HuH-7.5 (cell line): ENCODE measurements at regions not wholly inside any gene's neighbourhood (a gene's known extent, or its start where the extent isn't known, plus 50 kb on each side); places are given as distances from the start of the nearest gene placed in this dataset.

Experiments used
- DNase-seq: peaks from one replicate; pipeline ENCODE4 v3.0.0; 2011; ENCODE audit warnings: low spot score

GRCh38 chr4:171759274-171759673 is 53.9 kb upstream of the GALNTL6 start:
- DNase-seq, result no peak

- no peak for DNase-seq
Measured at GRCh38 chr4:171751538-171751937, 61.7 kb upstream of the GALNTL6 start.

- no peak for DNase-seq
Measured at GRCh38 chr4:171746418-171746817, 66.8 kb upstream of the GALNTL6 start.

- DNase-seq, result no peak
Measured at GRCh38 chr4:171742436-171742835, 70.8 kb upstream of the GALNTL6 start.

- no peak for DNase-seq
Measured at GRCh38 chr4:171727185-171727584, 86.0 kb upstream of the GALNTL6 start.

- no peak for DNase-seq
Measured at GRCh38 chr4:171721937-171722336, 91.3 kb upstream of the GALNTL6 start.

- no peak for DNase-seq
Measured at GRCh38 chr4:171719691-171720090, 93.5 kb upstream of the GALNTL6 start.

GRCh38 chr4:171718665-171719064 is 94.5 kb upstream of the GALNTL6 start:
- no peak for DNase-seq

GRCh38 chr4:171718069-171718468 is 95.1 kb upstream of the GALNTL6 start:
- no peak for DNase-seq

GRCh38 chr4:171717231-171717741 is 95.9 kb upstream of the GALNTL6 start:
- no peak for DNase-seq

GRCh38 chr4:171715973-171716372 is 97.2 kb upstream of the GALNTL6 start:
- no peak for DNase-seq

- no peak for DNase-seq
Measured at GRCh38 chr4:171714791-171715454, 98.3 kb upstream of the GALNTL6 start.

GRCh38 chr4:171710743-171711142 is 102.5 kb upstream of the GALNTL6 start:
- DNase-seq, result no peak

GRCh38 chr4:171676555-171677215 is 136.5 kb upstream of the GALNTL6 start:
- DNase-seq, result no peak

- DNase-seq, result no peak
Measured at GRCh38 chr4:171674781-171675180, 138.4 kb upstream of the GALNTL6 start.

GRCh38 chr4:171668403-171668802 is 144.8 kb upstream of the GALNTL6 start:
- DNase-seq, result no peak

GRCh38 chr4:171667906-171668305 is 145.3 kb upstream of the GALNTL6 start:
- DNase-seq, result no peak

GRCh38 chr4:171651071-171651470 is 162.1 kb upstream of the GALNTL6 start:
- DNase-seq, result no peak

GRCh38 chr4:171650543-171650942 is 162.7 kb upstream of the GALNTL6 start:
- no peak for DNase-seq

- DNase-seq, result no peak
Measured at GRCh38 chr4:171648926-171649325, 164.3 kb upstream of the GALNTL6 start.

- no peak for DNase-seq
Measured at GRCh38 chr4:171646984-171647383, 166.2 kb upstream of the GALNTL6 start.

GRCh38 chr4:171644430-171645057 is 168.7 kb upstream of the GALNTL6 start:
- DNase-seq, result no peak

GRCh38 chr4:171639540-171639939 is 173.7 kb upstream of the GALNTL6 start:
- DNase-seq, result no peak
